ENCODE measurements at regions not wholly inside any gene's neighbourhood (a gene's known extent, or its start where the extent isn't known, plus 50 kb on each side); places are given as distances from the start of the nearest gene placed in this dataset.

DNA sequence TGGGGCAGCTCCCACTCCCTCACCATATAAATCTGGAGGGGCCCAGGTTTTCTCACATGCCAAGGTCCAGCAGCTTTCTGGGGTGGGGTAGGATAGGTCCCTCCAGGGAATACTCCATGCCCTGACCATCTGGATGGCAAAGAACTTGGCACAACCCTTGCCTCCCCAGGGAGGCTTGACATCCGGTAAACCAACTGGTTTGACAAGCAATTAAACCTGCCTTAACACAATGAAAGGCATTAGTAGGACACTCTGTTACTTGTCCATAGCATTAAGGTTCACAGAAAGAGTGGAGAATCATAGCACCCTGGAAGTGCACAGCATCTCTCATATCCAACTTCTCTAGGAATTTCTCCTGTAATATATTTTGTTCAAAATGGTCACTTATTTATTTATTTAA lies 63.9 kb upstream of the MAF start:
- TF ChIP-seq, protein P1, sequence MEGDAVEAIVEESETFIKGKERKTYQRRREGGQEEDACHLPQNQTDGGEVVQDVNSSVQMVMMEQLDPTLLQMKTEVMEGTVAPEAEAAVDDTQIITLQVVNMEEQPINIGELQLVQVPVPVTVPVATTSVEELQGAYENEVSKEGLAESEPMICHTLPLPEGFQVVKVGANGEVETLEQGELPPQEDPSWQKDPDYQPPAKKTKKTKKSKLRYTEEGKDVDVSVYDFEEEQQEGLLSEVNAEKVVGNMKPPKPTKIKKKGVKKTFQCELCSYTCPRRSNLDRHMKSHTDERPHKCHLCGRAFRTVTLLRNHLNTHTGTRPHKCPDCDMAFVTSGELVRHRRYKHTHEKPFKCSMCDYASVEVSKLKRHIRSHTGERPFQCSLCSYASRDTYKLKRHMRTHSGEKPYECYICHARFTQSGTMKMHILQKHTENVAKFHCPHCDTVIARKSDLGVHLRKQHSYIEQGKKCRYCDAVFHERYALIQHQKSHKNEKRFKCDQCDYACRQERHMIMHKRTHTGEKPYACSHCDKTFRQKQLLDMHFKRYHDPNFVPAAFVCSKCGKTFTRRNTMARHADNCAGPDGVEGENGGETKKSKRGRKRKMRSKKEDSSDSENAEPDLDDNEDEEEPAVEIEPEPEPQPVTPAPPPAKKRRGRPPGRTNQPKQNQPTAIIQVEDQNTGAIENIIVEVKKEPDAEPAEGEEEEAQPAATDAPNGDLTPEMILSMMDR (IDR thresholded peaks at IDR 0.05) = no peak
- TF ChIP-seq POLR2A (IDR thresholded peaks at IDR 0.05) = no peak

Measured in right lobe of liver (tissue), 4 donors.